Activated CD4-positive, alpha-beta T cell treated with anti-CD3 and anti-CD28 coated beads, Interleukin-2, amount 50 U/mL, for 1 hour (primary cell): ENCODE measurements at regions not wholly inside any gene's neighbourhood (a gene's known extent, or its start where the extent isn't known, plus 50 kb on each side); places are given as distances from the start of the nearest gene placed in this dataset.

Experiments
- DNase-seq: peaks from one replicate; pipeline ENCODE4 v3.0.0-alpha.2; 2020

DNA sequence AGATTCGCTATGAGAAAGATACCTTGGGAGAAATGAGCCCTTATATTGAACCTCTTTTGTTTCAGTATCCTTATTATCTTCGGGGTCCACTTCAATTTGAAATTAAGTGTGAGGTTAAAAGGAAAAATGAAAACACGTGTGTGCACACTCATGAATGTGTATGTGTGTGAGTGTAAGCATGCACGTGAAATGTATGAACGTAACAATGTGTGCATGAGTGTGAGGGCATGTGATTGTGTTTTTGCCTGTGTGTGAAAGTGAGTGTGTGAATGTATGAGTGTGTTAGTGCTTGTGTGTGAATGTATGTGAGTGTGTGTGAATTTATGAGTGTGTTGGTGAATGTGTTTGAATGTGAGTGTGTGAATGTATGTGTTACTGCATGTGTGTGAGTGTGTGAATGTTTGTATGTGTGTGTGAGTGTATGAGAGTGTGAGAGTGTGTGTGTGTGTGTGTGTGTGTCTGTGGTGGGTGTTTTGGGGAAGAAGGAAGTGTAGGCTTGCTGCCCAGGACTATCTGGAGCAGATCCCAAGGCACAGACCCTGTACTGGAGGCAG, 224.0 kb upstream of the CDH13 start:
- DNase-seq, result no peak

DNA sequence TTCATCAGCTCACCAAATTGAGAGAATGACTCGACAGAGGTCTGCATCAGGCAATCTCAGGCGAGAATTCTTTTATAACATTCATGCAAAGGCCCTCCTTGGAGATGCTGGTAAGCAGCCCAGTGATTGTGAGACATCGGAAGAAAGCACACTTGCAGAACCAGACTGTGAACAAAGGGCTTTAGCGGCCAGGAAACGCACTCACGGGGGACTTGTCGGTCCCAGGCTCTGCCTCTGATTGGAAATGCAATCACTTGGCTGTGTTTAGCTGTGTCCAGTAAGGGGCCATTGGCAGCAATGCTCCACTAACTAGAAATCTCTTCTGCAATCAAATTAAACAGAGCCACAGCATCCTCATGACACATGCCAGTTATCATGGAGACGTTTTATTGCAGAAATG, 226.7 kb upstream of the CDH13 start:
- DNase-seq, result no peak

DNA sequence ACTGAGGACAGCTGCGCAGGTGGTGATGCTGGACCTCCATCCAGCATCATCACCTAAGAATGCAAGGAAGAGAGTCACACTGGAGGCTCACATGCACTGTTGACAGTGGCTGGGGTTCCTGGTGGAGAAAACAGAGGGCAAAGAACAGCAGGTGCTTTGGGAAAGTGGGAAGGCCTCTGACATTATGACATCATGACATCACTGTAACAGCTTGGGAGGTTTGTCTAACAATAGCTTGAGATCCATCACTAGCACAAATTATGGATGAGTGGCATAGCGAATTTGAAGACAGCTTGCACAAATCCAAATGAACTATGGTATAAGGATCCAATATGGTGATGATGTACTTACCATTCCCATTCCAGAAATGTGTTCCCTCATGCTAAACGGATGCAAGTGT, 226.5 kb upstream of the MPHOSPH6 start:
- no peak for DNase-seq

DNA sequence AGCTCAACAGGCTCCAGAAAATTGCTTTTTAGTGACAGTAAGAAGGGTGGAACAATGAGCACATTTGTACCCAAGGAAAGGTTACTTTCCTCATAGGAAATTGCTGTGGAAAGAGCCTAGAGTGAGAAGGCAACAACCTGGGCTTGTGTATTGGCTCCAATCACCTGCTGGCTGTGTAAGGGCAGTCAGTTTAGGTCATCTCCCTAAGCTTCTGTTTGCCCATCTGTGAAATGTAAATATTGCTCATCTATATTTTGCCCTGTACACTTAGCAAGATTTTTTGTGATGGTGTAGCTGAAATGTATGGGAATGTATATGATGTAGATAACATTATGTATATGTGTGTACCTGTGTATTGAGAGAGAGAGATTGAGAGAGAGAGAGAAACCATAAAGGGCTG, 225.2 kb upstream of the MPHOSPH6 start:
- DNase-seq, result no peak

DNA sequence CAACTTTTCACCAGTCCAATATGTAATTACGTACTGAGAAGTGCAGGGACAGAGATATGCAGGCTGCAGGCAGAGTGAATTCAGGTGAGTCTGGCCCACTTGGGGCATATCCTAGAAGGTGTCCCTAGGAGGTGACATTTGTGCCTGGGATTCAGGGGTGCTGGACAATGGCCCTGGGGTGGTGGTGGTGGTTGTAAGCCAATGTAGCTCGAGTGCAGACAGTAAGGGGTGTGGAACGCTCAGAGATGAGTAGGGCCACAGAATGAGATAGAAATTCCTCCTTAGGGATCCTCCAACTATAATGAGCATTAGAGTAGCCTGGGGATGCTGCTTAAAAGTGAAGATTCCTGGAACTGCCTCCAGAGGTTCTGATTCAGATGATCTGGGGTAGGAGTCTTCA, 221.7 kb upstream of the MPHOSPH6 start:
- DNase-seq, result no peak

DNA sequence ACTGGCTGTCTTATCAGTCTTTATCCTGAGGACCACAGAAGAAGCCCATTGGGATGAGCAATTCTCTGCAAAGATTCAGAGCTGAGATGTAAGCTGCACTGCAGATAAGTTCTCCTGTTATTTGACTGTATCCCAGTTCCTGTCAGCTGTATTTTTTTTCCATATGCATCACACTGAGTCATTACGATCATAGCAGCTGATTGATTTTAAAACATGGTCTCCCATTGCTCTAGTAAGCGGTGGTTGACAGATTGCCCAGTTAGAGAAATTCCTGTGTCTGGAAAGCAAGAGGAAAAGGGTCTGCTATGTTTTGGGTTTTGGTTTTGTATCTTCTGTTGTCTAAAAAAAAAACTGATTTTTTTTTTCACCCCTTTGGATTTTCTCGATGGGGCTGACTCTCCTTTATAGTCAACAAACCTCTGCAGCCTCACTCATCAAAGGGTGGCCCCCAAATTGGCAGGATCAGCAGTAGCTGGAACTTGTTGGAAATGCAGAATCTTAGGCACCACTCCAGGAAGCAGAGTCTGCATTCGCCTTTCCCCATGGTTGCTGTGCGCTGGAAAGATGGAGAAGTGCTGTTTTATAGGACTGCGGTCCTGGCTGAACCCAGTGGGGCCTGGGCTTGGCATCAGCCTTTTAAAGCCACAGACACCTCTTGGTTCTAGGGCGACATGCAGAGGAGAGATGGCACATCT, 220.1 kb upstream of the MPHOSPH6 start:
- DNase-seq, result no peak

DNA sequence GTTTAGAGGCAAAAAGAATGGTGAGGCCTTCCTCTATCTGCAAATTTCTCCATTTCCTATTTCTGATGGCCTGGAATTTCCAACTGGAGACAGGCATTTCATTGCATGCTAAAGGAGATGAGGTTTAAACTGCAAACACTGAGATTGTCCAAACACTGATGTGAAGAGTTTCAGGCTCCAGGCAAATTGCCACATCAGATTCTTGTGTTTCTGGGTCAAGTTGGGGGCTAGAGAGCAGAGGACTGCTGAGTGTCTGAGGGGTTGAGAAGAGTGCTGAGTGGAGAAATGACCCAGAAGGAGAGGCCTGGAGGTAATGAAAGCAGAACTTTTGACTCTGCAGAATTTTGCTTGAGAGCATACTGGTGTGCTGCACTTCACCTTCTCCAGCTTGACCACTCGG, 216.7 kb upstream of the MPHOSPH6 start:
- no peak for DNase-seq

DNA sequence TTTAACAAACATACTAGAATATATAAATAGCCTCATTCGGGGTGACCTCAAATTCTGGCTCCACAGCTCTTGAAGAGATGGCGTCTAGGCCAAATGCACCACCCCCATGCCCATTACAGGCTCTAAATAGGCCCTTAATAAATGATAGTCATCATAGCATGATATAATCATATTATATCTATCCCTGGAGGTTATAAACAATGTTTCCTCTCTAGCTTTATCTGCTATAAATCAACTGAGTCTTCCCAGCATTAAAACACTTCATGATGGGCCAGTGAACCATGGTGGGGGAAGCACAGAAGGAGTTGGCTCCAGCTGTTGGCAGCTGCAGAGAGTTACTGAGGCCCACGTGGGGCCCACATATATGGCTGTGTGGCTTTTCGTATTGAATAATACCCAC, 214.9 kb upstream of the MPHOSPH6 start:
- no peak for DNase-seq

DNA sequence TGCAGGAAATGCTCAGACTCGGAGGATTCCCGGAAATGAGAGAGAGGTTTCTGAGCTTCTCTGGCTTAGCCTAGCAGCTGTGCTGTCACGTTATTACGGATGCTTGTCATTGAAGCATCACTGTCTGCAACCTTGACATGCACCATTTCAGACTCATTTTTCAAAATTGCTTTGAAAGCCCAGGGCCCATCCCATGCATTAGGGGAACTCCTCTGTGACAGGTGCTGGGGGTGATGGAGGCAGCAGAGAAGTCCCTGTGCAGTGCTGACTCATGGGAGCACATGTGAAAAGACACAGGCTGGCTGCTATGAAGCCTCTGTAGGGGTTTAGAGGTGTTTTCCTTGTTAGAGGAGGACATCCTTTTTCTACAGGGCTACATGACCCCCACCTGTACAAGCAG, 214.0 kb upstream of the MPHOSPH6 start:
- DNase-seq, result no peak

DNA sequence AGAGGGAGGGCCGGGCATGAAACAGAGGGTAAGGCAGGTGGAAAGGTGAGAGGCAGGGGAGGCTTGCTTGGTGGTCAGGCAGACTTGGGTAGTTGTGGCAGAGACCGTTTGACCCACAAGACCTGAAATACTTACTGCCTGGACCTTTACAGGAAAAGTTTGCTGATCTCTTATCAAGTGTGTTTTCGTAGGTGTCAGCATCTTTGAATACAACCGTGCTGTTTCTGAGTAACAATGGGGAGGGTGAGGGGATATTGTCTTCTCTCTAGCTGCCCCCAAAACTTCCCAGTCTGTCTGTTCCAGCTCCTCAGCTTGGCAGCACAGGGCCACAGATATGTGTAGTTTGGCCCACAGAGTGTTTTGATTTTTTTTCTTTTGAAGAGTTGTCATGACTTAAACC, 212.5 kb upstream of the MPHOSPH6 start:
- DNase-seq, result no peak

DNA sequence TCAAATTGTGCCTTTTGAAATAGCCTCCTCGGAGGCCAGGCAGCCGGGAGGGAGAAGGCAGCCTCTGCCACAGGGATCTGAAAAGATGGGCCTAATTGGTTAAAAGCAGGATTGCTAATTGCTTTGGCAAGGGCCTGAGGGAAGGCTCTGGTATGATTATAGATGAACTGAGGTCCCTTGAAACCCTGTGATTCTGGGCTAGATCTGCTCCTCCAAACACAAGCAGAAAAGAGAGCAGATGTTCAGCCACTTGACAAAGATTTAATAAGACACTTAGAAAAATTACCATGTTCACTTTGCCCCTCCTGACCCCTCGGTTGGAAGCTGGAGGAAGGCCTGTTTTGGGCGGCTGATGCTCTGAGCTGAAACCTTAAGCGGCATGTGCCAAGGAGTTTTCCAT, 209.5 kb upstream of the MPHOSPH6 start:
- no peak for DNase-seq

DNA sequence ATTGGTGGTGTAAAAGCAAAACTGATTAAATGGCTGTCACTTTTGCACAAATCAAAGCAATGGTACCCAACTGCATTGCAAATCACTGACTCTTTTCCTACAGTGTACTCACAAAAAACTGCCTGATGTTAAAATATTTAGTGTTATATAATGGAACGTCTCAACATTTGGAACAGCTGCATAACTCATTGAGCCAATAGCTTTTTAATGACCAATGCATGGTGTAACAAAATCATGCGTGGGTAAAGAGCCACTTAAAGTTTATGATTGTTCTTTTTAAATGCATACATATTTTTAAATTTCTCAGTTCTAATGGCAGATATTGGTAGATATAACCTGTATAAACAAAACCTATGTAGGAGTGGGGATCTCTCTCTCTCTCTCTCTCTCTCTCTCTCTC, 204.0 kb upstream of the MPHOSPH6 start:
- DNase-seq, result no peak

DNA sequence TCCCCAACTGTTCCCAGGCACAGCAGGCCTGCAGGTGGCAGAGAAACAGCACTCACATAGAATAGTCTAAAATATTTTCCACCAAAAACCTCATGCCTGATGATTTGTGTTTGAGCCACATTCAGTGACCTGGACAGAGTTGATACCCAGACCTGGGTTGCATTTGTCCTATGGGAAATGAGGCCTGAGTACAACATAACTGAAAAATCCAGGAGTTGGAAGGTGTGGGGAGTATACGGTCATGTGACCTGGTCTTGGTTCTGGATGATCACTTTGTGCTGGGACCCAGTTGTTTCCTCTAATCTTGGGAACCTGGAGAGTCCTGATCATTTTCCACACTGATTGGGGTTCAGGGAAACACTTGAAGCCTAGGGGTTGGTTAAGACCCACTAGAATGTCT, 200.3 kb upstream of the MPHOSPH6 start:
- no peak for DNase-seq

DNA sequence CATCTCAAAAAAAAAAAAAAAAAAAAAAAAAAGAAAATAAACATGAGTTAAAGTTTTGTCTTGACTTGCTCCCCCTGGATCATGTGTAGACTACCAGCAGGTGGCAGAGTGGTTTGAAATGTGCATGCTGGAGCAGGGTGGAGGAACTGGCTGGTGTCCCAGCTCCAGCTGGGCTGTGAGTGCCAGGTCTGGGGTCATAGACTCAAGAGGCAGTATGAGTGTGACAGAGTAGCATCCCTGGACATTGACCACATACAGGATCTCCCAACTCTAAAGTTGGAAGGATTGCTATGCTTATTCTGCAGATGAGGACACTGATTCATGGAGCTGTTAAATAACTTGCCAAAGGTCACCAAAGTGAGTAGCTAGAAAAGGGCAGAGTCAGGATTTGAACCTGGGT, 198.0 kb upstream of the MPHOSPH6 start:
- DNase-seq, result no peak

DNA sequence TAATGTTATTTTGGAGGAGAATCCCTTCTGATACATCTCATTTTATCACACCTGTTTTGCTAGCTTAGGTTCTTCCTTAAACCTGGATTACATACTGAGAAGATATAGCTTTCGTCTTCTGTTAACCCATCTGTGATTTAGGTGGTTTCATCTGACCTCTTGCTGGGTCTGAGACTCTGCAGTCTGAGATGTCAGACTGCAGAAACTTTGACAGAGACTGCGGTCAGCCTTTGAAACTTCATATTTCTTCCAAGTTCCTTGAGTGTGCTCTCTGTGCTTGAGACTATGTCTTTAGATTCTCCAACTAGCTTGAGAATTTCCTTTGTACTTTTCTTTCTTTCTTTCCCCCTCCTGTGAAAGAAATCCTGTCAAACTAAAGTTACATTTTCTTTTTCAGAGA, 196.4 kb upstream of the MPHOSPH6 start:
- no peak for DNase-seq

DNA sequence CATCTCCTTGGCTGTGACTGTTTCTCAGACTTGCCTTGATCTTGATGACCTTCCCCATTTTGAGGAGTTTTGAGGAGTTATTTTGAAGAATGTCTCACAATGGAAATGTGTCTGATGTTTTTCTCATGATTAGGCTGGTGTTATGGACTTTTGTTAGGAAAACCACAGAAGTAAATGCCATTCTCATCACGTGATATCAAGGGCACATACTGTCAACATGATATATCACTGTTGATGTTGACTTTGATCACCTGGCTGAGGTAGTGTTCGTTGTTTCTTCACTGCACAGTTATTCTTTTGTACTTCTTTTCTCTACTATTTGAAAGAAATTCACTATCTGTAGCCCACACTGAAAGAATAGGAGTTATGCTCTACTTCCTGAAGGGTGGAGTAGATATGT, 194.7 kb upstream of the MPHOSPH6 start:
- no peak for DNase-seq

DNA sequence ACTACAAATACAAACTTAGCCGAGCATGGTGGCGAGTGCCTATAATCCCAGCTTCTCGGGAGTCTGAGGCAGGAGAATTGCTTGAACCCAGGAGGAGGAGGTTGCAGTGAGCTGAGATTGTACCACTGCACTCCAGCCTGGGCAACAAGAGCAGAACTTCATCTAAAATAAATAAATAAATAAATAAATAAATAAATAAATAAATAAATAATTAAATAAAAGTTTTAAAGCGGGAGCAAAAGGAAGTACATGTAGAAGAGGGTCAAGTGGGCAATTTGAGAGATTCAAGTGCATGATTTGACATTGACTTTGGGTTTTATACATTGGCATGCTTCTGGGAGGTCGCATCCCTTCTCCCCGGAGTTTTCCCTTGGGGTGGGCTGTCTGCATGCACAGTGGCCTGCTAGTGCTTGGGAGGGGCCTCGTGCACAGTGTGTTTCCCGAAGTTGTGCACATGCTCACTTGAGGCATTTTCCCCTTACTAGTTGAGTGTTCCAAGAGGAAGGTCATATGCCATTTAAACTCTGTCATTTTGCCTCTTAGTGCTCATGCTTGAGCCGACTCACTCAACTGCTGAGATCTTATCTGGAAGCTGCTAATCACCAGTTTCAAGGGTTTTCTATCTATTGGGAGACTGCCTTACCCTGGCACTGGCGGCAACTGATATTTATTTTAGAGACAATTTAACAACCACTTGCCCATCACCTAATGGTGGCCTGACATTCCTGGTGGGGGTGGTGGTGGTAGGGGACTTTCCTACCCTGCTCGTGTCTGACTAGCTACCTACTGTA, 193.2 kb upstream of the MPHOSPH6 start:
- DNase-seq, result no peak

DNA sequence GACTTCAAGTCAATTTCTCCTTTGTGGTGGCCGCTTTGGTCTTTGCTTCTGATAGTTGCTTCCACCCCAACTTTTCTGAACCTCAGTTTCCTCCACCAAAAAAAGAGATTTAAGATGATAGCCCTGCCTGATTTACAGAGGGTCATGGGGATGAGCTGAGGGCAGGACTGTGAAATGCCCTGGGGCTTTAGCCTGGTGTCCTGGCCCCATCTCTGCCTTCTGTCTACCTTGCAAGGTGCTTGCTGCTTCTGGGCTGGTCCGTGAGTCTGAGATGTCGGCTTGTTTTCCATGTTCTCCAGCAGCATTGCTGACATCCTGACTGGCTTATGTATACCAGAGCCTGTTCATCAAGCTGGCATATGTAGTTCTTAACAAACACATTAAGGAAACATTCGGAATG, 191.9 kb upstream of the MPHOSPH6 start:
- no peak for DNase-seq

DNA sequence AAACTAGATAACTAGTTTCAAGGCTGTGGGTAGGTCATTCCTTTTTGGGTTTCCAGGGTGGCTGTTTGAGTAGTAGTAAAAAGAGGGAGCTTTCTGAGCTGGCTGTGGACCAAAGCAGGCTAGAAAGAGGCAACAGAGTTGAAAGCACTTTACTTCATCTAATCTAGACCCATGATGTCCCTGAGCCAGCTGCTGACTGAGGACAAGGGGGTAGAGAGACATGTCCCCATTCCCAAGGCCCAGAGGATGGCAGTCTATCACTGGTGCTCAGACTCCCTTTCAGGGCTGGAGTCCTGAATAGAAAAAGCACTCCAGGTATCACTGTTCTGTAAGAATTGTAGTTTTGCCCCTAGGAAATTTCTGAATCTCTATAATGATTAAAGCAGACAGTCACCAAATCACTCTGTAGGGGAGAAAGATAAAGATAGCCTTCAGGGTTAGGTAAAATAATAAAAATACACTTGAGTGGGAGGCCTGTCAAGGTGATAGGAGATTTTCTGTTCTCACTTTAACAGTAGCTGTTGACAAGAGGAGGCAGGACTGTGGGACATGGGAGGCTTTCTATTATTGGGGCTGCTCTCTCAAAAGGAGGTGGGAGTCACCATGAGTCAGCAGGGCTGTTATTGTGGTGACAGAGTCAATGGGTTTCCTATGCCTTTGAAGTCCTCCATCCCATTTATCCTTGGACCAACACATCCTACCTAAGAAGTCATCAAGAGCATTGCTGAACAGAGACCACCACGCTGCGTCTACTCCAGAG, 190.2 kb upstream of the MPHOSPH6 start:
- DNase-seq, result no peak

DNA sequence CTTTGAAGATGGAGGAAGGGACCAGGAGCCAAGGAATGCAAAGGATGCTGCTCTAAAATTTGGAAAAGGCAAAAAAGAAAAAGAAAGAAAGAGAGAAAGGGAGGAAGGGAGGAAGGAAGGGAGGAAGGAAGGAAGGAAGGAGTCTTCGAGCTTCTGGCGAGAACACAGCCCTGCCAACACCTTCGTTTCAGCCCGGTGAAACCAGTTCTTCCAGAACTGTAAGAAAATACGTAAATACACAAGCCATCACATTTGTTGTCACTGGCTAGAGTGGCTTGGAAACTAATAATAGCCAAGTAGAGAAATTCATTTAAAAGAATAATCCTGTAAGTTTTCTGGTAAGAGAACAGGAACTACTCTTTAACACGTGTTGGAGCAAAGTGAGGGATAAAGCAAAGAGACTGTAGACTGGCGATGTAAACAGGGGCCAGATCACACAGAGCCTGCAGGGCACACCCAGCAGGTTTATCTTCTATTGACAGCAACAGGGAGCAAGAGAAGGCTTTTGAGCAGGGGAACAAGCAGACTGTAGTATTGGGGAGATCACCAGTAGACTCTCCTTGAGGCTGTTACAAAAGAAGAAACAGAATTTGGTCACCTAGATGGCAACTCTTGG, 188.7 kb upstream of the MPHOSPH6 start:
- no peak for DNase-seq

DNA sequence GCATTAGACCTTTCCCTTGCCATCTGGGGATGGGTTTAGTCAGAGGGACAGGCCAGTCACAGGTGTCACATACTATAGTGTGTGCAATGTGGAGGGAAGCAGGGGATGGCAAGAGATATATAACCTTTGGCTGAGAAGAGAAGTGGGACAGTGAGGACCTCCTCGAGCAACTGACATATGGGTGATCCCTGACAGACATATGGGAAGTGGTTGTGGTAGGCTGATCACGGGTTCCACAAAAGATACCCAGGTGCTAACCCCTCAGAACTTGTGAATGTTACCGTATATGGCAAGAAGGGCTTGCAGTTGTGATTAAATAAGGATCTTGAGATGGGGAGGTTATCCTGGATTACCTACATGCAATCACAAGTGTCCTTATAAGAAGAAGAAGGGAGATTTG, 188.1 kb upstream of the MPHOSPH6 start:
- DNase-seq, result no peak

DNA sequence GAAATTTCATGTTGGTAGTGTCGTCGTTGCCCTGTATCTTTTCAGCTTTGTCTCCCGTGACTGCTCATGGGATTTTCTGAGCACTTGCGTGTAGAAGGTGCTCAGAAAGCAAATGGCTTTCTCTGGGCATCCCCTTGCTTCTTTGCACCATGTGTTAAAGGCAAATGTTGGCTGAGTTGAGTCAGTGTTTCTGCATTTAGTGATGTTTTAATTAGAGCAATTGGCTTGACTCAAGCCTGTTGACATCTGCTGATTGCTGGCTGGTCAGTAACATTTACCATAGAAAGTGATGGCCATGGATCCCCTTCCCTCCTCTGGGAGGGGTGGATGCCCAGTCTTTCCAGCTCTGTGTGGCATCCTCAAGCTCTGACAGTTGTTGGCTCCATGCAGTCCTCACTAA, 187.2 kb upstream of the MPHOSPH6 start:
- no peak for DNase-seq

DNA sequence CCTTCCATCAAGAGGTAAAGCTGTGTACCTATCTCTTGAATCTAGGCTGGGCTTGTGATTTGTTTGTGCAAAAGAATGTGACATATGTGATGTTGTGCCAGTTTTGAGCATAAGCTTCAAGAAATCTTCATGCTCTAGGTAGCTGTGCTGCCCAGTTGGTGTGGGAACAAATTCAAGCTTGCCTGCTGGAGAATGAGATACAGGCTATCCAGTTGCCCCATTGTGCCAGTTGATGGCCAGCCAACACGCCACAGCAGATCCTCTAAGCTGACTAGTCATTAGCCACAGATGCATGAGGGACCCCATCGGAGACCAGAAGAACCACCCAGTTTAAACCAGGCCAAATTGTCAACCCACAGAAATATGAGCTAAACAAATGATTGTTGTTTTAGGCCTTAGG, 180.5 kb upstream of the MPHOSPH6 start:
- no peak for DNase-seq
